IMR-90 (cell line): ENCODE measurements at regions not wholly inside any gene's neighbourhood (a gene's known extent, or its start where the extent isn't known, plus 50 kb on each side); places are given as distances from the start of the nearest gene placed in this dataset.

Source experiments
- ATAC-seq: fragments of 200-7000 bp; cut with Tn5 transposase; 2 replicates; pipeline ENCODE4 v1.9.1; 2020; ENCODE audit warnings: low read depth, mild to moderate bottlenecking, moderate library complexity
- BruUV-seq: library from RNA; stranded (reverse); fragments of 400-500 nt; replicated peaks from 2 replicates; lab custom pipeline; 2021; lab: Mats Ljungman, UMichigan
- CTCF ChIA-PET: fragments of 300-600 bp; formaldehyde crosslinking; extraction: SDS; loops from one replicate; lab custom pipeline; 2021; ENCODE audit warnings: antibody characterized with exemption; lab: Yijun Ruan, JAX
- POLR2A ChIA-PET: fragments of 300-600 bp; sonication (Branson Sonifier 250); formaldehyde crosslinking; loops from one replicate; lab custom pipeline; 2022; ENCODE audit warnings: antibody characterized with exemption; ENCODE audit not compliant: unreplicated experiment; lab: Charles Lee
- DNase-seq: peaks from one replicate; pipeline ENCODE4 v3.0.0; 2013
- H2AFZ ChIP-seq: replicated peaks from 2 replicates; pipeline ENCODE3; 2013; ENCODE audit warnings: low read length, mild to moderate bottlenecking; ENCODE audit not compliant: poor library complexity
- H2AK5ac ChIP-seq: 2 replicates; pipeline ENCODE4 v1.6.1; 2013; ENCODE audit warnings: low read depth, low read length, inconsistent platforms
- H2AK9ac ChIP-seq: replicated peaks from 2 replicates; pipeline ENCODE3; 2013; ENCODE audit warnings: mild to moderate bottlenecking, low read depth, low read length, moderate library complexity; ENCODE audit not compliant: poor library complexity
- H2BK120ac ChIP-seq: 2 replicates; pipeline ENCODE4 v1.6.1; 2013; ENCODE audit warnings: low read depth, low read length, inconsistent platforms
- H2BK15ac ChIP-seq: 3 replicates; pipeline ENCODE4 v1.6.1; 2013; ENCODE audit warnings: low read depth, low read length, inconsistent platforms
- H2BK20ac ChIP-seq: 2 replicates; pipeline ENCODE4 v1.6.1; 2013; ENCODE audit warnings: low read depth, mild to moderate bottlenecking, inconsistent platforms, low read length, moderate library complexity
- H2BK5ac ChIP-seq: 2 replicates; pipeline ENCODE4 v1.6.1; 2013; ENCODE audit warnings: mild to moderate bottlenecking, low read depth, low read length, inconsistent platforms; ENCODE audit not compliant: poor library complexity, severe bottlenecking
- H3K14ac ChIP-seq: replicated peaks from 2 replicates; pipeline ENCODE4 v1.6.1; 2013; ENCODE audit warnings: low read depth, low read length, inconsistent platforms
- H3K18ac ChIP-seq: 2 replicates; pipeline ENCODE4 v1.6.1; 2013; ENCODE audit warnings: low read depth, low read length, control low read depth
- H3K23ac ChIP-seq: 2 replicates; pipeline ENCODE4 v1.6.1; 2013; ENCODE audit warnings: low read depth, low read length, inconsistent platforms
- H3K27ac ChIP-seq: 2 replicates; pipeline ENCODE4 v1.5.1; 2013; ENCODE audit warnings: mild to moderate bottlenecking, control low read depth, low read length; ENCODE audit not compliant: insufficient read depth
- H3K27me3 ChIP-seq: 2 replicates; pipeline ENCODE4 v1.6.1; 2013; ENCODE audit warnings: low read length; ENCODE audit not compliant: control insufficient read depth, insufficient read depth
- H3K36me3 ChIP-seq: 2 replicates; pipeline ENCODE4 v1.6.1; 2013; ENCODE audit warnings: low read length, mixed read lengths; ENCODE audit not compliant: control insufficient read depth, insufficient read depth
- H3K4ac ChIP-seq: 2 replicates; pipeline ENCODE4 v1.6.1; 2013; ENCODE audit warnings: low read depth, low read length, inconsistent platforms
- H3K4me1 ChIP-seq: 2 replicates; pipeline ENCODE4 v1.6.1; 2013; ENCODE audit warnings: low read length, mixed read lengths; ENCODE audit not compliant: control insufficient read depth, insufficient read depth
- H3K4me2 ChIP-seq: 2 replicates; pipeline ENCODE4 v1.6.1; 2013; ENCODE audit warnings: low read depth, mild to moderate bottlenecking, control low read depth, low read length, moderate library complexity
- H3K4me3 ChIP-seq: 2 replicates; pipeline ENCODE4 v1.5.1; 2013; ENCODE audit warnings: low read depth, mild to moderate bottlenecking, control low read depth, low read length, moderate library complexity; ENCODE audit not compliant: insufficient read depth
- H3K56ac ChIP-seq: 2 replicates; pipeline ENCODE4 v1.6.1; 2013; ENCODE audit warnings: low read length, inconsistent platforms; ENCODE audit not compliant: insufficient read depth; ENCODE audit errors: extremely low read depth
- H3K79me1 ChIP-seq, 2 experiments: 2 replicates each; pipeline ENCODE4 v1.6.1; 2013; ENCODE audit warnings: low read length in 2 of 2, inconsistent platforms in 1 of 2, low read depth in 1 of 2
- H3K9ac ChIP-seq: 2 replicates; pipeline ENCODE4 v1.6.1; 2013; ENCODE audit warnings: low read depth, low read length, control low read depth
- H3K9me1 ChIP-seq: 2 replicates; pipeline ENCODE4 v1.6.1; 2013; ENCODE audit warnings: low read length, inconsistent platforms; ENCODE audit not compliant: insufficient read depth
- H3K9me3 ChIP-seq: 2 replicates; pipeline ENCODE4 v1.6.1; 2013; ENCODE audit warnings: low read length; ENCODE audit not compliant: control insufficient read depth, insufficient read depth
- H4K20me1 ChIP-seq: 2 replicates; pipeline ENCODE4 v1.6.1; 2013; ENCODE audit warnings: low read length, inconsistent platforms; ENCODE audit not compliant: insufficient read depth
- H4K5ac ChIP-seq: 2 replicates; pipeline ENCODE4 v1.6.1; 2013; ENCODE audit warnings: mild to moderate bottlenecking, low read depth, low read length, control low read depth
- H4K8ac ChIP-seq, 2 experiments: 2 replicates each; pipeline ENCODE4 v1.6.1; 2013; ENCODE audit warnings: low read depth in 2 of 2, low read length in 2 of 2, control low read depth in 1 of 2, inconsistent platforms in 1 of 2
- H4K91ac ChIP-seq: 2 replicates; pipeline ENCODE4 v1.6.1; 2013; ENCODE audit warnings: low read depth, low read length, inconsistent platforms; ENCODE audit not compliant: insufficient read depth
- MXI1 ChIP-seq: IDR thresholded peaks from 2 replicates; pipeline ENCODE4 v1.6.1; 2012; ENCODE audit warnings: low read depth, mild to moderate bottlenecking, low read length, moderate library complexity, borderline replicate concordance
- NFE2L2 ChIP-seq: fragments of 150-350 bp; IDR thresholded peaks from 2 replicates; pipeline ENCODE4 v1.6.1; 2016; ENCODE audit warnings: low read depth, mild to moderate bottlenecking, low read length
- SMC3 ChIP-seq: fragments of 150-350 bp; IDR thresholded peaks from 2 replicates; pipeline ENCODE4 v1.6.1; 2016; ENCODE audit warnings: low read depth, mild to moderate bottlenecking, antibody characterized with exemption, low read length, moderate library complexity
- WGBS, 2 experiments: methylation state at CpG; one replicate each; pipeline versions ENCODE4 v1.1.5 to v1.1.7; 2013; ENCODE audit warnings: missing lambda C conversion rate in 2 of 2; ENCODE audit not compliant: insufficient read length in 1 of 2; ENCODE audit errors: extremely low coverage in 2 of 2; 5-methylcytosine and 5-hydroxymethylcytosine counted together
- dilution Hi-C: fragments of 300-500 bp; cut with HindIII; formaldehyde crosslinking; loops from one replicate; pipeline ENCODE4 v1.14.3; 2018; ENCODE audit warnings: low sequenced_read_pairs; ENCODE audit not compliant: unreplicated experiment
- in situ Hi-C: fragments of 300-500 bp; cut with MboI; formaldehyde crosslinking; loops from 3 replicates; pipeline ENCODE4 v1.14.3; 2019; ENCODE audit warnings: low sequenced_read_pairs, inconsistent platforms, mixed read lengths
- intact Hi-C: fragments of 100-400 bp; cut with micrococcal nuclease; formaldehyde crosslinking; loops from 2 replicates; pipeline ENCODE4 v1.10.0; 2022

DNA sequence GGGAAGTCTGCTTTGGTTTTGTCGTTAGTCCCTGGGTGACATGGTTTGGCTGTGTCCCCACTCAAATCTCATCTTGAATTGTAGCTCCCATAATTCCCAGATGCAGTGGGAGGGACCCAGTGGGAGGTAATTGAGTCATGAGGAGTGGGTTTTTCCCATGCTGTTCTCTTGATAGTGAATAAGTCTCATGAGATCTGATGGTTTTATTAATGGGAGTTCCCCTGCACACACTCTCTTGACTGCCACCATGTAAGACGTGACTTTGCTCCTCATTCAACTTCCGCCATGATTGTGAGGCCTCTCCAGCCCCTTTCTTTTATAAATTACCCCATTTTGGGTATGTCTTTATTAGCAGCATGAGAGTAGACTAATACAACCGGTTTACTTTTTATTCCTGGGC is 405.8 kb upstream of the ID2 start:
- BruUV-seq, result no TSS peak
- Histone ChIP-seq H2AK5ac (no peak overlapping the region), H3K27ac (no peak overlapping the region), H3K18ac (no peak overlapping the region), H3K36me3 (no peaks in the 10 kb centered on the region), H4K91ac (no peak overlapping the region), H3K4me2 (no peak overlapping the region), H3K4me3 (no peak overlapping the region), H3K56ac (no peak overlapping the region), H3K4ac (no peak overlapping the region), H3K79me1 (no peaks in the 10 kb centered on the region), H2BK120ac (no peak overlapping the region), H3K23ac (no peak overlapping the region), H2BK5ac (no peak overlapping the region), H2AFZ (no peak overlapping the region), H3K9me1 (no peaks in the 10 kb centered on the region), H2BK20ac (no peak overlapping the region), H4K20me1 (no peaks in the 10 kb centered on the region), H3K4me1 (no peaks in the 10 kb centered on the region), H3K27me3 (peaks cover 7% of the 10 kb centered on the region), H3K14ac (no peak overlapping the region), H4K5ac (no peak overlapping the region), H3K9me3 (peaks cover 4% of the 10 kb centered on the region; the same call in 1 of the 2 replicates), H4K8ac (no peak overlapping the region), H2BK15ac (no peak overlapping the region), H2AK9ac (no peak overlapping the region), H3K9ac (no peak overlapping the region)
- CTCF ChIA-PET, result no interaction called here
- intact Hi-C loops, result no loop called here
- TF ChIP-seq SMC3 (no peak), NFE2L2 (no peak), MXI1 (no peak)
- ATAC-seq (no peak), DNase-seq (no peak)
- POLR2A ChIA-PET, result no interaction called here
- WGBS, 2 experiments, result no CpG with 5 or more reads among the region's 4 CpGs
- in situ Hi-C loops, result no loop called here
- dilution Hi-C loops, result no loop called here
